Stimulated activated CD4-positive, alpha-beta T cell treated with anti-CD3 and anti-CD28 coated beads, TNF-alpha, amount 100 ng/mL, for 24 hours (primary cell): ENCODE measurements at regions not wholly inside any gene's neighbourhood (a gene's known extent, or its start where the extent isn't known, plus 50 kb on each side); places are given as distances from the start of the nearest gene placed in this dataset.
"Not testable (repeated sequence)": the region's sequence is repeated elsewhere in the genome, so short reads cannot be mapped to it uniquely, and the experiment has no call there.

ENCODE experiments used
- DNase-seq, 3 experiments: peaks; one replicate each; pipeline ENCODE4 v3.0.0-alpha.2; 2020; ENCODE audit warnings: low read depth in 3 of 3

- not testable (repeated sequence) for DNase-seq
These were observed 554.2 kb downstream of the GABRG2 start for GRCh38 chr5:162621726-162622263.

- no peak for DNase-seq
These were observed 556.5 kb downstream of the GABRG2 start for GRCh38 chr5:162624110-162624509.

DNA sequence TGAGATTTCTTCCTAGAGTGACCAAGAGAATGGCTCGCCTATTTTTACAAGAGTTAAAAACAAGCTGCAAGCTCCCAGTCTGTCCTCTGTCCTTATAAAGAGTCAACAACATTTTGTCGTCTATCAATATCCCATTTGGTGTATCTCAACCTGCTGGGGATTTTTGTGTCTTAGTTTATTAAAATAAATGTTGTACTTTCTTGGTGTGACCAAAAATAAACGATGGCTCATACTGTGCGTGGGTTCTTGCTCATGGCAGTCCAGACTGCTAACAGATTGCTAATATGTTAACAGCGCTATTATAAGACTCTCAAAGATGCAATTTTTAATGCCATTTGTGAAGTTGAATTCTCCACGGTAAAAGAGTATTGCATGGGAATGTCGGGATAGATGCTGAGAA lies 569.9 kb downstream of the GABRG2 start:
- no peak for DNase-seq

DNA sequence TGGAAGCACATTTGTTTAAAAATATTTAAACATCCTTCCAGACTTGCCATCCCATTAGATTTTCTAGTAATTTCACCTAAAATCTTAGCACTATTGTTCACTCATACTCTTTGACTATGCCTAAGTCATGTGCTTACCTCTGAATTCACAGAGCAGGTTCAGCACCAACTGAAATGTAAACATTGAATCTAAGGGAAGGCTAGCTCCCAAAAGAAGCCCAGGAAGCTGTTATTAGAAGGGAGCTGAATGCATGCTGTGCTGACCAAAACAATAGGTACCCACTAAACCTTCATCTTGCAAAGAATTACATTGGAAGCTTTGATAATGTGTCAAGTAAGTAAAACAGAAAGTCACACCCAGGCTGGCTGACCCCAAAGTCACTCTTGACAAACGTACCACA lies 571.3 kb downstream of the GABRG2 start:
- no peak for DNase-seq

DNA sequence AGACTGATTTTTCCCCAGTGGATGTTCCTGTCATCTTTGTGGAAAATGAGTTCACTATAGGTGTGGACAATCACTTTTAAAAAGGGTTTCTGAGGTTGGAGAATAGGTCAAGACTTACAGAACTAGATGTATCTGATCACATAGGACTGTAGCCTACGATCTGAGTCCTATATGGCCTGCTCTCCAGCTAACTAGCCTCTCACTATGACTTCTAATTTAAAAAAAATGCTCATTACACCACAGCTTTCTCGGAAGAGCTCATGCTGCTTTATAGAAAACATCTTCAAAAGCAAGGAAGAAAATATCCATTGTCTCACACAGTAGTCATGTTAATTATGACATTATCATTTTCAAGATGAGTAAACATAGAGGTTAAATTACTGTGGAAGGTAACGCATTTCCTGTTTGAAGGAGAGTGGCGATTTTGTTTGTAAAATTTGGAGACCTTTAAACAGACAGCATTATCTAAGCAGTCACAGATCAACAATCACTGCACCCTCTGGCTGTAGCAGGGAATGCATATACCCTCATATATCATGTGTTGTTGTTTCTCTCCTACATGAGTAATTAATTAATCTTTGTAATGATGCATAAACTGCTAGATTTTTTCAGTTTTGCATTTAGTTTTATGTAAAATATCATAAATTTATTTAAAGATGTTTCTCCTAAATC lies 573.7 kb downstream of the GABRG2 start:
- no peak for DNase-seq

DNA sequence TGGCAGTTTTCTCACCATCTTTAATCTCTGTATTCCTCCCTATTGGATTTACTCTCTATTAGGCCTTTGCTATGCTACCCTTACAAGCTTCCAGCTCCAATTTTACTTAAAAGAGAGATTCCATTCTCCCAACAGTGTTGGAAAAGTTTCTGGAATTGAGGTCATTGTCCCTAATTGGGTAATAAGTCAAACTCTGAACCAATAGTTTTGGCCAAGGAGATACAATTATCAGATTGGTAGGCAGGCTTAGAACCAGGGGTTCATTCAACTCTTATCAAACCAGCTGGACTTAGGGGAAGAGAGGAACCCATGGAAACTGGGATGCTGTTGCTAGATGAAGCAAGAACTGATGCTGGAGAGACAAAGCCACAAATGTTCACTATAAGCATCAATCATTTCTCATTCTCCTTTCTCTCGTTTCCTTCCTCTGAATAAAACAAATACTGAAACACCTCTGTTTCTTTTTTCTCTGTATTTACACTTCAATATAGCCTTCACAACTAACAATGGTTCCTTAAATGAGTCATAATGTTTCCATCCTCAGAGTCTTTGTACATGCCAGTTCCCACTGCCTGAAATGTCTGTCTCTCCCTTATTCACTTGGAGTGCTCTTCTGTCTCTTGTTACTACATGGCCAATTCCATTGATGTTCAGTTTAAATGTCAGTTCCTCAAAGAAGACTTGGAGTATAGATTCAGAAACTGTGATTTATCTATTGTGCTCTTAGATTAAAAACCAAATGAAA lies 587.3 kb downstream of the GABRG2 start:
- no peak for DNase-seq

GRCh38 chr5:162657076-162657475 lies 589.5 kb downstream of the GABRG2 start:
- DNase-seq: no peak

DNA sequence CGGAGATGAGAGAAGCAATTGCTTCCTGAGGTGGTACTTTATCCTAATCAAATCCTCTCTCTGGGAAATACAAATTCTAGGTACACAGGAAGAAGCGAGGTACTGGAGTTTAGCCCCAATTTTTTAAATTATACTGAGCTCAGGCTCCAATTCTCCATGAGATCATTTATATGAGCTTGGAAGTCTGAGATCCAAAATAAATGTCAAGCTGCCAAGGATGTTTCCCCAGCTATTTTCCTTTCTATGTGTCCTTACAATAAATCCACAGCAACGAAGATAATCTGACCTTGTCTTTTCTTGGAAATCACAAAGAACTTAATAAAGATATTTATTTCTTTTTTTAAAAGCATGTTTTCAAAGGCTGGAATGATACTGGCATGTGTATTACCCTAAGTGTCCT lies 597.3 kb downstream of the GABRG2 start:
- DNase-seq: no peak

DNA sequence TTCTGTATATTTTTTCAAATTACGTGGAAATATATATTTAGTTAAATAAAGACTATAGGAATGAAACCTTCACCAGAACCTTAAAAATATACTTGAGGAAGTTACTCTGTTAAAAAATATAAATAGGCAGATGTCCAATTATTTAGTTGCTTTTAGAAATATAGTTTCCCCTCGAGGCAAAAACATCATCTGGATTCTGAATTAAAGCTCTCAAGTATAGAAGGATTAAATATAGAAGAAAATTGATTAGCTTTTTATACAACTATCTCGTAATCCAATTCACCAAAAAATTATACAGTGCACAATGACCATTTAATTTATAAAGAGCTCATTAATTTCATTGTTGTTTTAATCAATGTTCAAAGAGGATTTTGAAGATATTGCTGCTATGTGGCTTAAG lies 601.4 kb downstream of the GABRG2 start:
- DNase-seq: no peak

- no peak for DNase-seq
These were observed 604.5 kb downstream of the GABRG2 start for GRCh38 chr5:162672061-162672460.

GRCh38 chr5:162683284-162683683 lies 615.7 kb downstream of the GABRG2 start:
- DNase-seq: no peak

- no peak for DNase-seq
These were observed 616.6 kb downstream of the GABRG2 start for GRCh38 chr5:162684145-162684544.

GRCh38 chr5:162685302-162685701 lies 617.7 kb downstream of the GABRG2 start:
- no peak for DNase-seq

GRCh38 chr5:162696272-162696671 lies 628.7 kb downstream of the GABRG2 start:
- DNase-seq: not testable (repeated sequence)

DNA sequence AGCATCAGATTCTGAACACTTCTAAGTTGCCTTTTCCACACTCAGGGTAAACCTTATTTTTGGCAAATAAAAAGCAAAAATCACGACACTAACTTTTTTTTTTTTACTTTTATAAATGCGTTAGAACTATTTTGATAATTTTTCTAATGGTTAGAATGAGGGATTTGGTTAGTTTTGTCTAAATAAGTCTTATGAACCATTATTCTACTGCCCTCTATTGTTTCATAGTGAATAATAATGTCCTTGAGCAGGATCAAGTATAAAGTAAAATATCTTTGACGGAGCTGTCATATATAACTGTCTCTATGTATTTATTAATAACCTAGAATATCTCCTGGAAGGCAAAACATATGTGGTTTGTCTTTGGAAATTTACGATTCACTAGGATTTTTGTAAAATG lies 631.8 kb downstream of the GABRG2 start:
- DNase-seq: no peak

- DNase-seq: no peak
These were observed 636.3 kb downstream of the GABRG2 start for GRCh38 chr5:162703914-162704313.

- DNase-seq: no peak
These were observed 643.7 kb downstream of the GABRG2 start for GRCh38 chr5:162711244-162711643.

DNA sequence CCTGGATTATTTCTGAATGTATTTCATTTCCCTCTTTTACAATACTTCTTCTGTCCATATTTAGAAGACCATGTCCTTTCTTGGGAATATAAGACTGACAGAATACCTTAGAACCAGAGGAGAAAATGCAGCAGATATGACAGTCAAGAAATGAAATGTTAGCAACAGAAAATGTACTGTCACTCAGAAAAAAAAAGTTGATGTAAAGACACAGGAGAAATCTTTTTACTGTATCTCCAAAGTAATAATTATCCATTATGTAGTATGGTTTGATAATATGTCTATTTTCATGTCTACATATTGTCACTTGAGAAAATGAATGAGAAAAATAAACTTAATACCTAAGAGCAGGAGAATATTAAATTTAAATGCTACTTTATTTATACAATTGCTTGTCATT lies 652.1 kb downstream of the GABRG2 start:
- no peak for DNase-seq

DNA sequence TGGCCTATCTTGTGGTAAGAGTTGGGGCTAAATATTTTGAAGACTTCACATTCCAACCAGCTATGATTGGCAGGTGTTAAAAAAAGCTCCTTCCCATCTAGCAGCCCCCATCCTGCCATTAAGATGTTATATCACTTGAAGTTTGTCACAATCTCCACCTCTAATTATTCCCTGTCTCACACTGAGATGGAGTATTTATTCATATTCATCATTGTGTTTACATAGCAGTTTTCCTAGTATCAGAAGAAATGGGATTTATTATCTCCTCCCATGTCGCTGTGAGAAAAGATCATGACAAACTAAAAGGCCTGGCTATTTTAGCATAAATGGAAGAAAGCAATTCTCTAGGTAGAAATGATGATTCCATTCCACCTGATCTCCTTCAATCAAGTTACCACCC lies 653.6 kb downstream of the GABRG2 start:
- DNase-seq: no peak

- no peak for DNase-seq
These were observed 684.8 kb upstream of the CCNG1 start for GRCh38 chr5:162752612-162753011.

- DNase-seq: no peak
These were observed 675.3 kb upstream of the CCNG1 start for GRCh38 chr5:162762119-162762518.

DNA sequence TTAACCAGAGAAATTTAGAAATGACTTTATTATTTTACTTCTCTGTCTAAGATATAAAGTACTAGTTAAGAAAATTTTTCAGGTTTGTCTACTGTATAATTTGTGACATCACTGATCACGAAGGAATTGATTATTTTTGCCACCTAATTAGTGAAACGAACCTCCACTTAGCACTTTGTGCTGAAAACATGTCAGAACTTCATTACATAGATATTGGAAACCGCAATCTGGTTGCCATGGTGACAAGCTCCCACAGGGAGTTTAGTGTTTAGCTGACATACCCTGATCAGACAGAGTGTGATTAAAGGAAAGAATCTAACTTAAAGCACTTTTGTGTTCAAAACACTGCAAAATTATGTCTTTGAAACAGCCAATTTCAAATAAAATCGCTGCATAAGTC lies 668.4 kb upstream of the CCNG1 start:
- no peak for DNase-seq

DNA sequence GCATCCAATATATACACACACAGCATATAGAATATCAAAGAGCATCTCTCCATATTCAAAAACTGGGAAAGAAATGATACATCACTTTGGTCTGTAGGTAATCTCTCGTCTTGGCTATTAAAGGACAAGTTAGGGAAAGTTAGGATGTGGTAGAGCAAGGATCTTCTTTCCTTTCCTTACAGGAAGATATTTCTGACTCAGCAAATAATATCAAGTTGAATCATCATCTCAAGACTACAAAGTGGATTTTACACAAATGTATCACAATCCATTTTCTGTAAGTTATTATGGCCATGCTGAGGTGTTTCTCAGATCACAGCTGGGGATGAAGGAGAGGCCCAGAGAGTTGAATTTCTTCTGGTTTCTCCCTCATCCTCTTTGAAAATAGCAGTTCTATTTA lies 651.7 kb upstream of the CCNG1 start:
- DNase-seq: no peak
